ENCODE measurements at regions not wholly inside any gene's neighbourhood (a gene's known extent, or its start where the extent isn't known, plus 50 kb on each side); places are given as distances from the start of the nearest gene placed in this dataset.

DNA sequence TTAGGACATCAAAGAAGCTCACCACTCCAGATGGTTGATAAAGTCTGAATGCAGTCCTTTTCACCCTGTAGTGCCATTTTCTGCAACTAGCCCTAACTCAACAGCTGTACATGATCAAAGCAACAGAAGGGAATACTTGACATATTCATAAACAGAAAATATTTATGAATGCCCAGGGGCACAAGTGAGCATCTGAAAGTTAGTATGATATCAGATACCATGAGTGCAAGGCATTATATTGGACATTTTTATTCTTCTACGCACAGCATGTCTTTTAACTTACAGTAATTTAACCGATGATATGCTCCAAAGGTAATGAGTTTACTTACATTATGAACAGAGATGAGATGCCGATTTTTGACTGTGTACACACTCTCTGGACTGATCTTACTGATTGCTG lies 142.0 kb downstream of the MCHR2 start:
- Histone ChIP-seq H3K9me2 (replicated peaks; ENCODE audit: insufficient read depth, low read length) (no peaks in the 10 kb centered on the region), H3K9me3 (ENCODE audit: insufficient read depth, low read length) (no peaks in the 10 kb centered on the region)
- no peak for TF ChIP-seq EZH2phosphoT487 (conservative IDR thresholded peaks at IDR 0.05; ENCODE audit: low read length)
- no peak for TF ChIP-seq CTCF (IDR thresholded peaks at IDR 0.05; ENCODE audit: insufficient read depth, low read length, poor library complexity, severe bottlenecking)

GRCh38 chr6:99867026-99867425 lies 127.0 kb downstream of the MCHR2 start:
- Histone ChIP-seq H3K4me2 (ENCODE audit: low read depth, low read length, poor library complexity, severe bottlenecking) (no peak overlapping the region), H4K20me1 (ENCODE audit: low read depth, low read length) (no peaks in the 10 kb centered on the region), H3K9ac (ENCODE audit: low read length) (no peak overlapping the region), H3K4me3 (ENCODE audit: insufficient read depth, low read length, poor library complexity, severe bottlenecking) (no peak overlapping the region), H3K79me2 (ENCODE audit: insufficient read depth, low read length) (no peaks in the 10 kb centered on the region), H3K27ac (ENCODE audit: low read depth, low read length) (no peak overlapping the region), H3K36me3 (ENCODE audit: low read length) (no peaks in the 10 kb centered on the region), H3K27me3 (ENCODE audit: low read length) (no peaks in the 10 kb centered on the region), H3F3A (ENCODE audit: insufficient read depth) (no peaks in the 10 kb centered on the region), H3K9me2 (replicated peaks; ENCODE audit: insufficient read depth, low read length) (no peaks in the 10 kb centered on the region), H3K9me3 (ENCODE audit: insufficient read depth, low read length) (no peaks in the 10 kb centered on the region), H2AFZ (ENCODE audit: low read depth, low read length, severe bottlenecking) (no peak overlapping the region)
- no peak for TF ChIP-seq EZH2phosphoT487 (conservative IDR thresholded peaks at IDR 0.05; ENCODE audit: low read length)
- TF ChIP-seq CTCF (IDR thresholded peaks at IDR 0.05; ENCODE audit: insufficient read depth, low read length, poor library complexity, severe bottlenecking), result no peak

More for the DNA sequence above, 142.0 kb downstream of the MCHR2 start:
- no peak overlapping the region for H2AFZ ChIP-seq (ENCODE audit: low read depth, low read length, severe bottlenecking)
- H3K27me3 ChIP-seq (ENCODE audit: low read length), result peaks cover 3% of the 10 kb centered on the region; the same call in 1 of the 2 replicates
- no peaks in the 10 kb centered on the region for H3F3A ChIP-seq (ENCODE audit: insufficient read depth)
- H3K9ac ChIP-seq (ENCODE audit: low read length), result no peak overlapping the region
- H3K4me2 ChIP-seq (ENCODE audit: low read depth, low read length, poor library complexity, severe bottlenecking), result no peak overlapping the region
- H3K27ac ChIP-seq (ENCODE audit: low read depth, low read length), result no peak overlapping the region
- H3K4me3 ChIP-seq (ENCODE audit: insufficient read depth, low read length, poor library complexity, severe bottlenecking), result no peak overlapping the region
- no peaks in the 10 kb centered on the region for H3K79me2 ChIP-seq (ENCODE audit: insufficient read depth, low read length)
- no peaks in the 10 kb centered on the region for H3K36me3 ChIP-seq (ENCODE audit: low read length)
- H4K20me1 ChIP-seq (ENCODE audit: low read depth, low read length), result no peaks in the 10 kb centered on the region

DNA sequence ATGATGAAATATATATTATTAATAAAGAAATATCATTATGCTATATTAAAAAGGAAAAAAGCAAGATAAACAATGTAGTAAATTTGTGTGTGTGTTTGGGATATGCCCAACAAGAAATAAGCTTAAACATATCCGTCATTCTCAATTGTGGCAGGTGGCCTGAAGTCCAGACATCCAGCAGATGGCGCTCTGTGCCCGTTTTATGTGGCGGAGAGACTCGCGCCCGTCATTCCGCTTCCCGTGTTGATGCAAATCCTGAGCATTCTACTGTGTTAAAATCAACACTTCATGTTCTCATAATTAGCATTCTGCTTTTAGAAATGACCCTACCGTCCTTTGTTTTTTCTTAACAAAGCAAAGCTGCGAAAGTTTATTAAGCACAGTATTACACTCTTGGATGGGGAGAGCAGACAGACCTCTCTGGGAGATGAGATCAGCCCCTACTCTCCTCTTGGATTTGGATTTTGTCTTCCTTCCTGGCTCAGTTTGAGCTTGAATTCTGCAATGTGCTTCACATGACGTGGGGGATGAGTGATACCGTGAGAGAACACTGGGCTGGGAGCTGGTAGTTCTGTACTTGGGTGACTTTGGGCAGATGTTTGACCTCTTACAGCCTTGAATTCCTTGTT lies 125.8 kb downstream of the MCHR2 start:
- no peaks in the 10 kb centered on the region for H3K27me3 ChIP-seq (ENCODE audit: low read length)
- no peak overlapping the region for H3K9ac ChIP-seq (ENCODE audit: low read length)
- no peaks in the 10 kb centered on the region for H3K36me3 ChIP-seq (ENCODE audit: low read length)
- no peak overlapping the region for H3K4me3 ChIP-seq (ENCODE audit: insufficient read depth, low read length, poor library complexity, severe bottlenecking)
- H3K9me2 ChIP-seq (replicated peaks; ENCODE audit: insufficient read depth, low read length), result no peaks in the 10 kb centered on the region
- TF ChIP-seq CTCF (IDR thresholded peaks at IDR 0.05; ENCODE audit: insufficient read depth, low read length, poor library complexity, severe bottlenecking) (peak; percentile 86), EZH2phosphoT487 (conservative IDR thresholded peaks at IDR 0.05; ENCODE audit: low read length) (no peak)
- H3K27ac ChIP-seq (ENCODE audit: low read depth, low read length), result no peak overlapping the region
- no peak overlapping the region for H2AFZ ChIP-seq (ENCODE audit: low read depth, low read length, severe bottlenecking)
- H3K4me2 ChIP-seq (ENCODE audit: low read depth, low read length, poor library complexity, severe bottlenecking), result peak overlapping the region; percentile 26
- no peaks in the 10 kb centered on the region for H3K9me3 ChIP-seq (ENCODE audit: insufficient read depth, low read length)
- H4K20me1 ChIP-seq (ENCODE audit: low read depth, low read length), result no peaks in the 10 kb centered on the region
- no peaks in the 10 kb centered on the region for H3K79me2 ChIP-seq (ENCODE audit: insufficient read depth, low read length)
- no peaks in the 10 kb centered on the region for H3F3A ChIP-seq (ENCODE audit: insufficient read depth)

Measured in SU-DHL-6 (cell line).